DOHH2 (cell line): ENCODE measurements at regions not wholly inside any gene's neighbourhood (a gene's known extent, or its start where the extent isn't known, plus 50 kb on each side); places are given as distances from the start of the nearest gene placed in this dataset.

ENCODE experiments used
- EZH2phosphoT487 ChIP-seq: fragments of 200-600 bp; sonication (generic); IDR thresholded peaks from 2 replicates; pipeline ENCODE4 v1.6.1; 2017; ENCODE audit warnings: borderline replicate concordance, mild to moderate bottlenecking, antibody characterized with exemption, low read length, moderate library complexity, mixed read lengths
- TF ChIP-seq, protein P1 (sequence below): fragments of 200-600 bp; sonication (generic); IDR thresholded peaks from one replicate; pipeline ENCODE4 v1.5.1; 2014; ENCODE audit warnings: antibody characterized with exemption, mild to moderate bottlenecking, low read depth, low read length; ENCODE audit not compliant: poor library complexity, severe bottlenecking

GRCh38 chr1:164333387-164333786 is 225.6 kb upstream of the PBX1 start:
- TF ChIP-seq, protein P1, sequence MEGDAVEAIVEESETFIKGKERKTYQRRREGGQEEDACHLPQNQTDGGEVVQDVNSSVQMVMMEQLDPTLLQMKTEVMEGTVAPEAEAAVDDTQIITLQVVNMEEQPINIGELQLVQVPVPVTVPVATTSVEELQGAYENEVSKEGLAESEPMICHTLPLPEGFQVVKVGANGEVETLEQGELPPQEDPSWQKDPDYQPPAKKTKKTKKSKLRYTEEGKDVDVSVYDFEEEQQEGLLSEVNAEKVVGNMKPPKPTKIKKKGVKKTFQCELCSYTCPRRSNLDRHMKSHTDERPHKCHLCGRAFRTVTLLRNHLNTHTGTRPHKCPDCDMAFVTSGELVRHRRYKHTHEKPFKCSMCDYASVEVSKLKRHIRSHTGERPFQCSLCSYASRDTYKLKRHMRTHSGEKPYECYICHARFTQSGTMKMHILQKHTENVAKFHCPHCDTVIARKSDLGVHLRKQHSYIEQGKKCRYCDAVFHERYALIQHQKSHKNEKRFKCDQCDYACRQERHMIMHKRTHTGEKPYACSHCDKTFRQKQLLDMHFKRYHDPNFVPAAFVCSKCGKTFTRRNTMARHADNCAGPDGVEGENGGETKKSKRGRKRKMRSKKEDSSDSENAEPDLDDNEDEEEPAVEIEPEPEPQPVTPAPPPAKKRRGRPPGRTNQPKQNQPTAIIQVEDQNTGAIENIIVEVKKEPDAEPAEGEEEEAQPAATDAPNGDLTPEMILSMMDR = no peak
- no peak for TF ChIP-seq EZH2phosphoT487
